HepG2 (cell line): ENCODE measurements at regions not wholly inside any gene's neighbourhood (a gene's known extent, or its start where the extent isn't known, plus 50 kb on each side); places are given as distances from the start of the nearest gene placed in this dataset.

Source experiments
- ATAC-seq: fragments of 200-7000 bp; cut with Tn5 transposase; 3 replicates; pipeline ENCODE4 v1.9.1; 2020; ENCODE audit warnings: mild to moderate bottlenecking, moderate library complexity
- BruUV-seq: library from RNA; stranded (reverse); fragments of 400-500 nt; replicated peaks from 2 replicates; lab custom pipeline; 2021; lab: Mats Ljungman, UMichigan
- CTCF ChIA-PET: fragments of 300-600 bp; formaldehyde crosslinking; extraction: SDS; loops from one replicate; lab custom pipeline; 2021; ENCODE audit warnings: low total read pairs, inconsistent platforms, low intra/inter-chr PET ratio; lab: Yijun Ruan, JAX
- POLR2A ChIA-PET: fragments of 350-600 bp; sonication (Branson Sonifier 250); formaldehyde crosslinking; loops from one replicate; lab custom pipeline; 2020; ENCODE audit warnings: antibody characterized with exemption, inconsistent platforms; lab: Yijun Ruan, JAX
- DNase-seq: peaks from one replicate; pipeline ENCODE4 v3.0.0-alpha.2; 2015; ENCODE audit warnings: low spot score
- FAIRE-seq: peaks from 3 replicates; lab custom pipeline; 2011; peaks lifted over from hg19 to GRCh38; lab: Jason Lieb, UNC
- H2AFZ ChIP-seq: one replicate; pipeline ENCODE4 v1.6.1; 2011; ENCODE audit warnings: low read length, inconsistent platforms
- H3K27ac ChIP-seq: fragments of 300-600 bp; 3 replicates; pipeline ENCODE4 v1.8.0; 2011; ENCODE audit warnings: mixed run types, mild to moderate bottlenecking, mixed read lengths, low read length, inconsistent platforms; ENCODE audit not compliant: insufficient read depth; ENCODE audit errors: extremely low read length
- H3K27me3 ChIP-seq, 2 experiments: fragments of 200-600 bp in 1 of 2; 2 replicates in 1 of 2; 3 replicates in 1 of 2; pipeline versions ENCODE4 v1.6.0 to v1.8.0; 2011; ENCODE audit warnings: low read length in 2 of 2, mild to moderate bottlenecking in 2 of 2, moderate library complexity in 2 of 2, inconsistent platforms in 1 of 2; ENCODE audit not compliant: insufficient read depth in 2 of 2, control insufficient read depth in 1 of 2
- H3K36me3 ChIP-seq, 2 experiments: fragments of 200-600 bp in 1 of 2; replicated peaks in 1 of 2; 2 replicates in 1 of 2; 3 replicates in 1 of 2; pipeline versions ENCODE4 v1.5.1 to v1.8.0; 2011; ENCODE audit warnings: low read length in 2 of 2, inconsistent platforms in 1 of 2; ENCODE audit not compliant: insufficient read depth in 2 of 2, control insufficient read depth in 1 of 2
- H3K4me1 ChIP-seq: 2 replicates; pipeline ENCODE4 v1.5.1; 2012; ENCODE audit warnings: low read length, inconsistent platforms; ENCODE audit not compliant: insufficient read depth
- H3K4me2 ChIP-seq: 2 replicates; pipeline ENCODE4 v1.6.0; 2011; ENCODE audit warnings: low read depth, low read length, inconsistent platforms
- H3K4me3 ChIP-seq, 3 experiments: fragments of 200-600 bp in 1 of 3; sonication (generic), shearing (Covaris generic) in 1 of 3; replicated peaks in 1 of 3; 2 replicates each; pipeline ENCODE4 v1.5.1; 2011 to 2016; ENCODE audit warnings: low read length in 3 of 3, inconsistent platforms in 2 of 3, low read depth in 2 of 3, mild to moderate bottlenecking in 2 of 3, control low read depth in 1 of 3, mixed read lengths in 1 of 3; ENCODE audit not compliant: insufficient read depth in 1 of 3
- H3K79me2 ChIP-seq: one replicate; pipeline ENCODE4 v1.6.1; 2011; ENCODE audit warnings: low read length, inconsistent platforms; ENCODE audit not compliant: insufficient read depth
- H3K9ac ChIP-seq: 2 replicates; pipeline ENCODE4 v1.6.0; 2011; ENCODE audit warnings: mild to moderate bottlenecking, low read depth, low read length, inconsistent platforms; ENCODE audit not compliant: insufficient read depth
- H3K9me3 ChIP-seq: 2 replicates; pipeline ENCODE4 v1.5.1; 2012; ENCODE audit warnings: mild to moderate bottlenecking, low read length
- H4K20me1 ChIP-seq: 2 replicates; pipeline ENCODE4 v1.6.0; 2011; ENCODE audit warnings: inconsistent platforms, mild to moderate bottlenecking, low read length, moderate library complexity; ENCODE audit not compliant: insufficient read depth
- AKAP8 ChIP-seq: sonication (generic); formaldehyde crosslinking; IDR thresholded peaks from 2 replicates; pipeline ENCODE4 v1.5.1; 2020; ENCODE audit warnings: mild to moderate bottlenecking, missing genetic modification reagents
- CBFB ChIP-seq: sonication (generic); formaldehyde crosslinking; IDR thresholded peaks from 2 replicates; pipeline ENCODE4 v1.4.0; 2020; ENCODE audit warnings: missing genetic modification reagents
- HCFC1 ChIP-seq: fragments of 150-350 bp; IDR thresholded peaks from 2 replicates; pipeline ENCODE4 v1.6.1; 2014; ENCODE audit warnings: low read depth, low read length
- HOXA7 ChIP-seq: sonication (generic); formaldehyde crosslinking; IDR thresholded peaks from 2 replicates; pipeline ENCODE4 v1.8.1; 2022; ENCODE audit warnings: mild to moderate bottlenecking, missing genetic modification reagents, moderate library complexity
- KDM4B ChIP-seq: sonication (generic); formaldehyde crosslinking; IDR thresholded peaks from 2 replicates; pipeline ENCODE4 v1.4.0; 2020; ENCODE audit warnings: missing genetic modification reagents
- MAFK ChIP-seq, 2 experiments: IDR thresholded peaks in 1 of 2; conservative IDR thresholded peaks in 1 of 2; 2 replicates each; pipeline ENCODE4 v1.6.1; 2011; ENCODE audit warnings: improper control_type of control experiment in 2 of 2, low read length in 2 of 2
- PRDM15 ChIP-seq: sonication (generic); formaldehyde crosslinking; IDR thresholded peaks from 2 replicates; pipeline ENCODE4 v1.4.0; 2020; ENCODE audit warnings: missing genetic modification reagents
- ZNF264 ChIP-seq: sonication (generic); formaldehyde crosslinking; IDR thresholded peaks from 2 replicates; pipeline ENCODE4 v1.4.0; 2020; ENCODE audit warnings: missing genetic modification reagents
- ZNF382 ChIP-seq: sonication (generic); formaldehyde crosslinking; IDR thresholded peaks from 2 replicates; pipeline ENCODE4 v1.5.0; 2020; ENCODE audit warnings: missing genetic modification reagents, mild to moderate bottlenecking, borderline replicate concordance
- ZNF543 ChIP-seq: sonication (generic); formaldehyde crosslinking; IDR thresholded peaks from 2 replicates; pipeline ENCODE4 v1.4.0; 2020; ENCODE audit warnings: mild to moderate bottlenecking, missing genetic modification reagents
- ZNF549 ChIP-seq: sonication (generic); formaldehyde crosslinking; IDR thresholded peaks from 2 replicates; pipeline ENCODE4 v1.5.0; 2020; ENCODE audit warnings: missing genetic modification reagents
- ZNF691 ChIP-seq: sonication (generic); formaldehyde crosslinking; IDR thresholded peaks from 2 replicates; pipeline ENCODE4 v1.4.0; 2020; ENCODE audit warnings: missing genetic modification reagents, low read depth, mild to moderate bottlenecking, borderline replicate concordance
- WGBS: methylation state at CpG from one replicate; pipeline ENCODE4 v1.1.6; 2017; ENCODE audit warnings: low lambda C conversion rate; 5-methylcytosine and 5-hydroxymethylcytosine counted together
- in situ Hi-C: cut with HindIII; loops from 2 replicates; pipeline ENCODE4 v1.10.0; 2017; ENCODE audit warnings: low pct_unique_long_range_greater_than_20kb; ENCODE audit not compliant: extremely low pct_ligation_motif_present
- intact Hi-C: fragments of 100-400 bp; cut with micrococcal nuclease; formaldehyde crosslinking; loops from one replicate; pipeline ENCODE4 v1.10.0; 2022; ENCODE audit not compliant: unreplicated experiment

GRCh38 chr13:83733293-83733692, 149.0 kb downstream of the SLITRK1 start:
- intact Hi-C loops (no loop called here), in situ Hi-C loops (no loop called here)
- Histone ChIP-seq H3K4me1 (no peaks in the 10 kb centered on the region), H4K20me1 (no peaks in the 10 kb centered on the region), H3K79me2 (no peaks in the 10 kb centered on the region), H3K9me3 (no peaks in the 10 kb centered on the region; the same call in 1 of the 2 replicates), H3K4me2 (no peak overlapping the region), H3K27ac (no peak overlapping the region), H3K9ac (no peak overlapping the region), H2AFZ (no peak overlapping the region), H3K27me3 (no peaks in the 10 kb centered on the region), H3K36me3 (no peaks in the 10 kb centered on the region), H3K4me3 (no peak overlapping the region)
- ATAC-seq (no peak), DNase-seq (no peak), FAIRE-seq (no peak)
- ChIA-PET CTCF (no interaction called here), POLR2A (no interaction called here)
- BruUV-seq: no TSS peak
- TF ChIP-seq PRDM15 (CRISPR knock-in tag) (no peak), ZNF543 (CRISPR knock-in tag) (no peak), HCFC1 (no peak), CBFB (CRISPR knock-in tag) (no peak), ZNF382 (no peak)

GRCh38 chr13:83732755-83733154, 149.5 kb downstream of the SLITRK1 start:
- in situ Hi-C loops (no loop called here), intact Hi-C loops (no loop called here)
- ATAC-seq: no peak
- Histone ChIP-seq H3K27ac (no peak overlapping the region), H3K79me2 (no peaks in the 10 kb centered on the region), H3K4me2 (no peak overlapping the region), H3K4me1 (no peaks in the 10 kb centered on the region), H3K9me3 (no peaks in the 10 kb centered on the region), H3K36me3 (no peaks in the 10 kb centered on the region), H2AFZ (no peak overlapping the region), H4K20me1 (no peaks in the 10 kb centered on the region), H3K4me3 (no peak overlapping the region), H3K27me3 (no peaks in the 10 kb centered on the region), H3K9ac (no peak overlapping the region)
- 2% methylated on average over 3 of the region's 3 CpGs for WGBS
- CTCF ChIA-PET: no interaction called here
- no TSS peak for BruUV-seq
- no peak for FAIRE-seq
- no peak for DNase-seq
- POLR2A ChIA-PET: no interaction called here
- TF ChIP-seq KDM4B (CRISPR knock-in tag) (no peak), HOXA7 (CRISPR knock-in tag) (no peak), AKAP8 (CRISPR knock-in tag) (no peak), ZNF691 (no peak), ZNF549 (CRISPR knock-in tag) (no peak), ZNF264 (CRISPR knock-in tag) (no peak), MAFK (conservative IDR thresholded peaks at IDR 0.05 in 1 of 2, IDR thresholded peaks at IDR 0.05 in 1 of 2; ENCODE audit: low read length in 2 of 2) (no peak)
